HG03175 (cell line): ENCODE measurements at regions not wholly inside any gene's neighbourhood (a gene's known extent, or its start where the extent isn't known, plus 50 kb on each side); places are given as distances from the start of the nearest gene placed in this dataset.
"Not testable (repeated sequence)": the region's sequence is repeated elsewhere in the genome, so short reads cannot be mapped to it uniquely, and the experiment has no call there.

ENCODE experiments used
- ATAC-seq: cut with Tn5 transposase; IDR thresholded peaks from one replicate; pipeline ENCODE4 v1.9.1; 2021; ENCODE audit warnings: mild to moderate bottlenecking, moderate library complexity; ENCODE audit not compliant: unreplicated experiment

DNA sequence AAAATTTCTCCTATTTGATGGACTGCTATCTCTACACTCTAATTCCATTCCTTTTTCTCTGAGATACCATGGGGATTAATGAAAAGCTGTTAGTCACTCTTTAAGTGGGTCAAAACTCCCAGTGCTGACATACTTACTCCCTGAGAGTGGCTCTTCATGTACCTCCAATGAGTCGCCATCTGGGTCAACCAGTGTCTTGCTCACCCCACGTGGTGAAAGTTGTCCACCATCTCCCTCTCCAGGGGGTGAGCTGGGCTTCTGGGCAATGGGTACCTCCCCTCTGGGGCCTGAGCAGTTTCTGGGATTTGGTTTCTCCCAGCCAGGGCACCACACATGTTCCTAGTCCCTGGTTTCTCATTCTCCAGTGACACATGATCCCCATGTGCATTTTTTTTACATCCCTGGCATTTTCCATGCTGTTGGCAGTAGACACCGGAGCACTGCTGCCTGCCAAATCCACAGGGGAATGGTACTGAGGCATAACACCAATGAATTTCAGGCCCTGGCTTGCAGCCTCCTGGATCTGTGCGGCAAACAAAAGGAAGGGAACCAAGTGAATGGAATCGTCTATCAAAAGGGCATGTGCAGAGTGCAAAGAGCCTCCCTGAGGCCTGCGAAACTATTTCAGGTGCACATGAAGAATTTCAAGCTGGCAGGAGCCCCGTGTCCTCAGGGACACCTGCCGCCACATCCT is 817.9 kb upstream of the AMELY start:
- no peak for ATAC-seq

GRCh38 chrY:7728935-7729317 is 817.4 kb upstream of the AMELY start:
- no peak for ATAC-seq

GRCh38 chrY:7725791-7726460 is 814.4 kb upstream of the AMELY start:
- ATAC-seq, result no peak

DNA sequence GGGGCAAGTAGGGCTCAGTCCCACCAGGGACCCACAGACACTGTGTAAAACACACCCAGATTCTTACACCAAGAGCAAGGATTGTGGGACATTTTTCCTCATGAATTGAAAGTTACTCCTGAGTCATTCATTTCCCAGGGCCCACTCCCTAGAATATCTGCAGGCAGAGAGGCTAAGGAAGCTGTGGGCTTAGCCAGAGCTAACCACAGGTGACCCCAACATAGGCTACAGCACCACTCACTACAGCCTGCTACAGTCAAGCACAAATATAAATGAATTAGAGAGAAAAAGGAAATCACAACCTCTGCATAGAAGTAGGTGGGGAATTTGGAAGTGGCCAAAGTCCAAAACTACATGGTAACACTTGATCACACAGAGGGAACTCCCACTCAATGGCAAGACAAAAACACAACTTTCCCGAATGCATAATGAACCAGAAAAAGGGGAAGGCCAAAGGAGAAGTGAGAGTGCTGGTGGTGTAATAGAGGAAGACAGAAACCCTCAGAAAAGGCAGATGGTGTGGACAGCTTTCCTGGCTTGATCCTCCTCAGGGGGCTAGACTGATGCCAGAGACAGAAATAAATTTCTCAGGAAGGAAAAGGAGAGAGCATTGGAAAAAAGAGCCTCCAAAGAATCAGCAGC is 812.6 kb upstream of the AMELY start:
- ATAC-seq, result peak; percentile 75

- ATAC-seq, result no peak
Measured at GRCh38 chrY:7723127-7723526, 811.6 kb upstream of the AMELY start.

GRCh38 chrY:7722566-7722965 is 811.0 kb upstream of the AMELY start:
- peak; percentile 48 for ATAC-seq

GRCh38 chrY:7720974-7721373 is 809.4 kb upstream of the AMELY start:
- ATAC-seq, result no peak

- ATAC-seq, result no peak
Measured at GRCh38 chrY:7719271-7719670, 807.7 kb upstream of the AMELY start.

- no peak for ATAC-seq
Measured at GRCh38 chrY:7718626-7719025, 807.1 kb upstream of the AMELY start.

- no peak for ATAC-seq
Measured at GRCh38 chrY:7718126-7718525, 806.6 kb upstream of the AMELY start.

- no peak for ATAC-seq
Measured at GRCh38 chrY:7714426-7714825, 802.9 kb upstream of the AMELY start.

GRCh38 chrY:7713738-7714137 is 802.2 kb upstream of the AMELY start:
- not testable (repeated sequence) for ATAC-seq

DNA sequence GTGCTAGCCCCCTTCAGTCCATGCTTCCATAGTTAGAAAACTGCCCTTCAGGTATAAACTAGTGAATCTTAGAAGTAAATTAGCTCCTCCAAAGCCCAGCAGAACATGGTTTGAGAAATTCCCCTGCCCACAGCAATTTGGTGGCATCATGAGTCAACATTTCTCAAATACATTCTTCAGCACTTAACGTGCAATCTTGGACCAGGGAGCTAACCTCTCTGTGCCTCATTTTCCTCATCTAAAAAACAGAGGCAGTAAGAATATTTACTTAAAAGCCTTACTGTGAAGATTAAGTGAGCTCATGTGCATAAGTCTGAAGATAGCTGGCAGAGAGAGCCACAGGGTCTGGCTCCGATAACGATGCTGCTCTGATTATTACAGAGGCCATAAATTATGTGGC is 800.7 kb upstream of the AMELY start:
- no peak for ATAC-seq

DNA sequence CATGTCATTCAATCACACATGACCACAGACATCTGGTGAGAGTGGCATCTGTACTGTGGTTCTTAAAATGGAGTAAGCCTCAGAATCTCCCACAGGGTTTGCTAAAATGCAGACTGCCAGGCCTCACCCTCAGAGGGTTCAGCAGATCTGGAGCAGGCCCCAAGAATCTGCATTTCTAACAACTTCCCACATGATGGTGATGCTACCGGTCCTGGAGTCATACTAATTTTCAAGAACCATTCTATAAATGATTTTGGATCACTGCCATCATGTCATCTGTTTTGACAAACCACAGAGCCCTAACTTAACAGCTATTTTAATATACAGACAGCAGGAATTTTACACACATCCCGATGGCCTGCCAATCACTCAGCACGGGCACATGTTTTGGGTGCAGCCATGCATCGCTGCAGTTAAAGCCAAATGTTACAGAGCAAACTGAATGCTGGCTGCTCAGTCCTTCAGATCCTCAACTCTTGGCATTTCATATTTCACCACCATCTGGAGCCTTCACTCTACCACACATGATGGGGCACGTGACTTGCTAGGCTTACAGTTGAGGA is 792.1 kb upstream of the AMELY start:
- no peak for ATAC-seq

DNA sequence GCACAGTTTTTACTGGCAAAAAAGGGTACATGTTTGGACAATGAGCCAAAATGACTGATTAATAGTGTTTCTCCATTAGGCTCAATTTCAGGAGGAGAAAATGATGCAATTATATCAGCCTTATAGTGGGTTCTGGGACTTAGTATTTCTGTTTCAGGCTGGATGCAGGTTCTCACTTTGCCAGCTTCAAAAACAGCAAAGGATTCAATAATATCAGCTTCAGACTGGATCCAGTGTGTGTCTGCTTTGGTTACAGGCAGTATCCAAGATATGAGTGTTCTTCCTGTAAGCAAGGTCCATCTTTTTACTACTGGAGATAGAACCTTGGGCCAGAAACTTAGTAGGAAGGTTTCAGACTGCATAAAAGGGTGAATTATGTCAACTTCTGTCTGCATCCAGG is 790.9 kb upstream of the AMELY start:
- ATAC-seq, result no peak

GRCh38 chrY:7701676-7702075 is 790.1 kb upstream of the AMELY start:
- ATAC-seq, result no peak

DNA sequence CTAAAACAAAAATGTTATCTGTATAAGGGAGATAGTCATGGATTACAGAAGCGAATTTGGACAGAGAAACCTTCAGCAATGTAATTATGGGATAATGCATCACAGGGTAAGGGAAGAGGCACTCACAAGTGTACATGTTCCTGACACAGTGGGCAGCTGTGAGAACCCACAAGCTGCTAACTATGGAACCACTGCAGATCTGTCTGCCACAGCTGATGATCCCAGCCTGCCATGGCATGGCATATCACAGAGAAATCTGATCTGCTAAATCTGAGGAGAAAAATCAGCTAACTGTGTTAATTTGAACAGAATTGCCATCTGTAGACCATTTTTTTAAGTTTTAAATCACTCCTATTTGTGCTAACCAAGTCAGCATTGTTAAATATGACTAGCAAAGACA is 786.0 kb upstream of the AMELY start:
- no peak for ATAC-seq

DNA sequence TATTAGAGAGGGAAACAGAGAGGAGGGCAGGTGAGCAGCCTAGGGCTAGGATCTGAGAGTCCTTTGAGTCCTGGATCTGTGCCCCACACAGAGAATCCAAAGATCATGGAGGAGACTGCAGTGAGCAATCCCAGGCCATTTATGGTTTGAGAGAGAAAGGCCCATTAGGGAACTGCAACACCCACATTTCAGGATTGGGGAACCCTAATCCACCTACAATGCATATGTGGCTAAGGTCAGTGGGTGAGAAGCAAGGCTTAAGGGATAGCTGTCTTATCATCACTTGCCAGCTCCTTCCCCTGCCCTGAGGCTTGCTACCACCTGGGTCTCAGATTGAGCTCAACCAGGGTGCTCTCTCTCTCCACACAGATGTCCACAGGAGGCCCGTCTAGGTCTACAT is 781.1 kb upstream of the AMELY start:
- no peak for ATAC-seq

DNA sequence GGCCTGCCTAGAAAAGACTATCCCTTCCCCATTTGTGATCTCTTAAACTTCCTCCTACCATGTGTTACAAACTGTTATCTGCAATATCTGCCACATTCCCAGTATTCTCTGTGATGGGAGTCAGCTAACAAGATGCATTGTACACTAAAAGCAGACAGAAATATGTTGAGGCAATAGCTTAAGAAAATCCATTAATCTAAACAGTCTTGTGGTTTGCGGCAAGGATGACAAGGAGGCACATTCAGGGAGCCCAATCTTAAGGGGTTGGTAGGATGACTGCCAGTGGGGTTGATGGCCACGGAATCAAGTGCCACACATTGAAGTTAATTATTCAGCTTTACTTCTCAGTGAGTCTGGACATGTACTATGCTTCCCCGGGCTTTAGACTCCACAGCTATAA is 775.5 kb upstream of the AMELY start:
- ATAC-seq, result no peak

GRCh38 chrY:7684546-7684945 is 773.0 kb upstream of the AMELY start:
- no peak for ATAC-seq

GRCh38 chrY:7682386-7682785 is 770.8 kb upstream of the AMELY start:
- no peak for ATAC-seq

DNA sequence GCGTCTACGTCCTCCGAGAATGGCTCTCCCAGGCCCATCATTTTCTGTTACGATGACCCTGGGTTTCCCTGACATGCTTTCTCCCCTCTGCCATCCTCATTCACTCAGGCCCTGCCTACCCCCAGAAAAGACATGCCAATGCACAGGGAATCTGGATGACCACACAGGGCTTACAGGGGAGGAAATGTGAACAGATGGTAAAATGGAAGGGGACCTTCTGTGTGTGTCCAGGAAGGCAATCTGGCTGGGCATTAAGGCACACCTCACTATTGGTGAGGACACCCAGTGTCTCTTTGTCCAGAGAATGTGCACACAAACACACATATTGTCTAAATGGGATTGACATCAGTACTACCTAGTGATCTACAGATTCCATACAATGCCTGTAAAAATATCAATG is 769.9 kb upstream of the AMELY start:
- ATAC-seq, result no peak
